Fibroblast of mammary gland (primary cell): ENCODE measurements at regions not wholly inside any gene's neighbourhood (a gene's known extent, or its start where the extent isn't known, plus 50 kb on each side); places are given as distances from the start of the nearest gene placed in this dataset.

Experiments
- DNase-seq: peaks from one replicate; pipeline ENCODE4 v3.0.0-alpha.2; 2010; ENCODE audit warnings: low read depth
- H3K4me3 ChIP-seq: 2 replicates; pipeline ENCODE4 v1.5.1; 2011; ENCODE audit warnings: low read depth, mild to moderate bottlenecking, low read length, moderate library complexity; ENCODE audit not compliant: control insufficient read depth
- CTCF ChIP-seq: conservative IDR thresholded peaks from 2 replicates; pipeline ENCODE4 v1.5.1; 2011; ENCODE audit warnings: low read depth, low read length, inconsistent platforms; ENCODE audit not compliant: control insufficient read depth, insufficient read depth

- no peak overlapping the region for H3K4me3 ChIP-seq
- DNase-seq = no peak
- no peak for TF ChIP-seq CTCF
These were observed 460.2 kb downstream of the DNAJB9 start for GRCh38 chr7:109029866-109030265.

- TF ChIP-seq CTCF = no peak
- H3K4me3 ChIP-seq = no peak overlapping the region
- DNase-seq = no peak
These were observed 475.0 kb downstream of the DNAJB9 start for GRCh38 chr7:109044691-109045090.

GRCh38 chr7:109049366-109049765, 479.7 kb downstream of the DNAJB9 start:
- no peak for TF ChIP-seq CTCF
- no peak overlapping the region for H3K4me3 ChIP-seq
- DNase-seq = no peak

GRCh38 chr7:109059089-109059488, 489.4 kb downstream of the DNAJB9 start:
- H3K4me3 ChIP-seq = no peak overlapping the region
- no peak for DNase-seq
- no peak for TF ChIP-seq CTCF

GRCh38 chr7:109062798-109063197, 493.1 kb downstream of the DNAJB9 start:
- no peak for DNase-seq
- no peak overlapping the region for H3K4me3 ChIP-seq
- no peak for TF ChIP-seq CTCF

GRCh38 chr7:109073543-109073942, 503.9 kb downstream of the DNAJB9 start:
- TF ChIP-seq CTCF = no peak
- H3K4me3 ChIP-seq = no peak overlapping the region
- no peak for DNase-seq

GRCh38 chr7:109076396-109076972, 506.8 kb downstream of the DNAJB9 start:
- no peak for TF ChIP-seq CTCF
- no peak for DNase-seq
- no peak overlapping the region for H3K4me3 ChIP-seq
